Mesothelial cell of epicardium (in vitro differentiated cells): ENCODE measurements at regions not wholly inside any gene's neighbourhood (a gene's known extent, or its start where the extent isn't known, plus 50 kb on each side); places are given as distances from the start of the nearest gene placed in this dataset.

Experiments
- DNase-seq, 2 experiments: peaks; one replicate each; pipeline ENCODE4 v3.0.0; 2021; ENCODE audit warnings: low spot score in 2 of 2; ENCODE audit not compliant: unreplicated experiment in 2 of 2
- H3K27ac Mint-ChIP-seq: 2 replicates; pipeline ENCODE4 v1.8.0; 2021; ENCODE audit warnings: mixed read lengths
- H3K27me3 Mint-ChIP-seq: 2 replicates; pipeline ENCODE4 v1.8.0; 2021; ENCODE audit warnings: low read depth, mixed read lengths
- H3K36me3 Mint-ChIP-seq: 2 replicates; pipeline ENCODE4 v1.8.0; 2021; ENCODE audit warnings: mixed read lengths
- H3K4me1 Mint-ChIP-seq: 2 replicates; pipeline ENCODE4 v1.8.0; 2021; ENCODE audit warnings: mixed read lengths
- H3K4me3 Mint-ChIP-seq: 2 replicates; pipeline ENCODE4 v1.8.0; 2021; ENCODE audit warnings: mild to moderate bottlenecking, moderate library complexity, mixed read lengths
- H3K9me3 Mint-ChIP-seq: 2 replicates; pipeline ENCODE4 v1.8.0; 2021; ENCODE audit warnings: mixed read lengths
- CTCF ChIP-seq: fragments of 200-600 bp; sonication (generic); IDR thresholded peaks from one replicate; pipeline ENCODE4 v1.5.0; 2021; ENCODE audit warnings: antibody characterized with exemption; ENCODE audit not compliant: unreplicated experiment

GRCh38 chr12:107873223-107873622 is 98.7 kb downstream of the ASCL4 start:
- H3K36me3 Mint-ChIP-seq = no peaks in the 10 kb centered on the region
- no peaks in the 10 kb centered on the region for H3K9me3 Mint-ChIP-seq
- no peak overlapping the region for H3K4me3 Mint-ChIP-seq
- TF ChIP-seq CTCF = no peak
- no peaks in the 10 kb centered on the region for H3K4me1 Mint-ChIP-seq
- peaks cover 76% of the 10 kb centered on the region for H3K27me3 Mint-ChIP-seq
- no peak overlapping the region for H3K27ac Mint-ChIP-seq
- no peak for DNase-seq

GRCh38 chr12:107875786-107876185 is 101.3 kb downstream of the ASCL4 start:
- Mint-ChIP-seq H3K4me3 (no peak overlapping the region), H3K27ac (no peak overlapping the region), H3K9me3 (no peaks in the 10 kb centered on the region), H3K36me3 (no peaks in the 10 kb centered on the region), H3K27me3 (peaks cover 67% of the 10 kb centered on the region), H3K4me1 (no peaks in the 10 kb centered on the region)
- no peak for TF ChIP-seq CTCF
- DNase-seq = no peak

GRCh38 chr12:107884769-107885694 is 110.5 kb downstream of the ASCL4 start:
- Mint-ChIP-seq H3K27ac (no peak overlapping the region), H3K4me1 (no peaks in the 10 kb centered on the region), H3K27me3 (peaks cover 65% of the 10 kb centered on the region), H3K4me3 (no peak overlapping the region), H3K9me3 (no peaks in the 10 kb centered on the region), H3K36me3 (no peaks in the 10 kb centered on the region)
- peak; percentile 70 for TF ChIP-seq CTCF
- peak in 1 of 2 experiments; percentile 54 for DNase-seq

GRCh38 chr12:107888789-107889188 is 114.3 kb downstream of the ASCL4 start:
- no peak overlapping the region for H3K27ac Mint-ChIP-seq
- DNase-seq = no peak
- H3K4me1 Mint-ChIP-seq = no peaks in the 10 kb centered on the region
- peaks cover 51% of the 10 kb centered on the region for H3K27me3 Mint-ChIP-seq
- no peak for TF ChIP-seq CTCF
- no peaks in the 10 kb centered on the region for H3K36me3 Mint-ChIP-seq
- no peak overlapping the region for H3K4me3 Mint-ChIP-seq
- no peaks in the 10 kb centered on the region for H3K9me3 Mint-ChIP-seq

GRCh38 chr12:107891967-107892366 is 117.5 kb downstream of the ASCL4 start:
- TF ChIP-seq CTCF = no peak
- no peaks in the 10 kb centered on the region for H3K36me3 Mint-ChIP-seq
- H3K27ac Mint-ChIP-seq = no peak overlapping the region
- peaks cover 44% of the 10 kb centered on the region for H3K27me3 Mint-ChIP-seq
- H3K9me3 Mint-ChIP-seq = no peaks in the 10 kb centered on the region
- H3K4me1 Mint-ChIP-seq = no peaks in the 10 kb centered on the region
- DNase-seq = no peak
- no peak overlapping the region for H3K4me3 Mint-ChIP-seq
